C4-2B (cell line): ENCODE measurements at regions not wholly inside any gene's neighbourhood (a gene's known extent, or its start where the extent isn't known, plus 50 kb on each side); places are given as distances from the start of the nearest gene placed in this dataset.
"Not testable (repeated sequence)": the region's sequence is repeated elsewhere in the genome, so short reads cannot be mapped to it uniquely, and the experiment has no call there.

Experiments
- ZFX ChIP-seq: fragments of 450-650 bp; IDR thresholded peaks from 2 replicates; pipeline ENCODE4 v1.6.1; 2017
- TF ChIP-seq, protein P1 (sequence below): fragments of 450-650 bp; conservative IDR thresholded peaks from 2 replicates; pipeline ENCODE4 v1.5.1; 2017; ENCODE audit warnings: mild to moderate bottlenecking

DNA sequence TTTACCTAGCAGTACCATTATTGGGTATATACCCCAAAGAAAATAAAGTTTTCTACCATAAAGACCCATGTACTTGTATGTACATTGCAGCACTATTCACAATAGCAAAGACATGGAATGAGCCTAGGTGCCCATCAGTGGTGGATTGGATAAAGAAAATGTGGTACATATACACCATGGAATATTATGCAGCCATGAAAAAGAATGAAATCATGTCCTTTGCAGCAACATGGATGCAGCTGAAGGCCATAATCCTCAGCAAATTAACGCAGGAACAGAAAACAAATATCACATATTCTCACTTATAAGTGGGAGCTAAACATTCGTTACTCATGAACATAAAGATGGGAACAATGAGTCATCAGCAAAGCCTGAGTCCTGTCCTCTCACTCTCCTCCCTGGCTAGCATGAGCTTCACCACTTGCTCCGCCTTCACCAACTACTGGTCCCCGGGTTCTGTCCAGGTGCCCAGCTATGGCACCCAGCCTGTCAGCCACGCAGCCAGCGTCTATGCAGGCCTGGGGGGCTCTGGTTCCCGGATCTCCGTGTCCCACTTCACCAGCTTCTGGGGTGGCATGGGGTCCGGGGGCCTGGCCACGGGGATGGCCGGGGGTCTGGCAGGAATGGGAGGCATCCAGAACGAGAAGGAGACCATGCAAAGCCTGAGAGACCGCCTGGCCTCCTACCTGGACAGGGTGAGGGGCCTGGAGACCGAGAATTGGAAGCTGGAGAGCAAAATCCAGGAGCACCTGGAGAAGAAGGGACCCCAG is 562.1 kb downstream of the ZNF674 start:
- TF ChIP-seq, protein P1, sequence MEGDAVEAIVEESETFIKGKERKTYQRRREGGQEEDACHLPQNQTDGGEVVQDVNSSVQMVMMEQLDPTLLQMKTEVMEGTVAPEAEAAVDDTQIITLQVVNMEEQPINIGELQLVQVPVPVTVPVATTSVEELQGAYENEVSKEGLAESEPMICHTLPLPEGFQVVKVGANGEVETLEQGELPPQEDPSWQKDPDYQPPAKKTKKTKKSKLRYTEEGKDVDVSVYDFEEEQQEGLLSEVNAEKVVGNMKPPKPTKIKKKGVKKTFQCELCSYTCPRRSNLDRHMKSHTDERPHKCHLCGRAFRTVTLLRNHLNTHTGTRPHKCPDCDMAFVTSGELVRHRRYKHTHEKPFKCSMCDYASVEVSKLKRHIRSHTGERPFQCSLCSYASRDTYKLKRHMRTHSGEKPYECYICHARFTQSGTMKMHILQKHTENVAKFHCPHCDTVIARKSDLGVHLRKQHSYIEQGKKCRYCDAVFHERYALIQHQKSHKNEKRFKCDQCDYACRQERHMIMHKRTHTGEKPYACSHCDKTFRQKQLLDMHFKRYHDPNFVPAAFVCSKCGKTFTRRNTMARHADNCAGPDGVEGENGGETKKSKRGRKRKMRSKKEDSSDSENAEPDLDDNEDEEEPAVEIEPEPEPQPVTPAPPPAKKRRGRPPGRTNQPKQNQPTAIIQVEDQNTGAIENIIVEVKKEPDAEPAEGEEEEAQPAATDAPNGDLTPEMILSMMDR = not testable (repeated sequence)
- TF ChIP-seq ZFX = not testable (repeated sequence)
